Uterus (tissue), 3 donors: ENCODE measurements at regions not wholly inside any gene's neighbourhood (a gene's known extent, or its start where the extent isn't known, plus 50 kb on each side); places are given as distances from the start of the nearest gene placed in this dataset.
A peak's percentile ranks its signal among the peaks of the same experiment; 100 is the strongest.
"Not testable (repeated sequence)": the region's sequence is repeated elsewhere in the genome, so short reads cannot be mapped to it uniquely, and the experiment has no call there.

Source experiments
- DNase-seq, 2 donors: peaks; one replicate each; pipeline ENCODE4 v3.0.0-alpha.2; 2019 to 2020
- H3K27ac ChIP-seq, 2 donors: fragments of 200-600 bp; sonication (generic); 1 replicate in 1 of 2; 2 replicates in 1 of 2; pipeline ENCODE4 v1.5.1; 2016 to 2018
- H3K27me3 ChIP-seq, 2 donors: fragments of 200-600 bp; sonication (generic); one replicate each; pipeline ENCODE4 v1.5.1; 2018 to 2019; ENCODE audit warnings: control low read depth in 1 of 2
- H3K36me3 ChIP-seq, 2 donors: fragments of 200-600 bp; sonication (generic); one replicate each; pipeline ENCODE4 v1.5.1; 2019; ENCODE audit warnings: control low read depth in 1 of 2
- H3K4me1 ChIP-seq, 2 donors: fragments of 200-600 bp; sonication (generic); one replicate each; pipeline ENCODE4 v1.5.1; 2018 to 2019; ENCODE audit warnings: control low read depth in 1 of 2
- H3K4me3 ChIP-seq, 2 donors: fragments of 200-600 bp; sonication (generic); 1 replicate in 1 of 2; 2 replicates in 1 of 2; pipeline ENCODE4 v1.5.1; 2018 to 2019; ENCODE audit warnings: mild to moderate bottlenecking in 1 of 2
- H3K9me3 ChIP-seq, 2 donors: fragments of 200-600 bp; sonication (generic); one replicate each; pipeline ENCODE4 v1.5.1; 2019; ENCODE audit warnings: control low read depth in 1 of 2
- CTCF ChIP-seq, 4 experiments: fragments of 200-600 bp in 2 of 4; fragments of 450-650 bp in 2 of 4; sonication (generic) in 2 of 4; IDR thresholded peaks; one replicate each; pipeline ENCODE4 v1.5.1; 2016 to 2019; ENCODE audit warnings: antibody characterized with exemption in 4 of 4, mild to moderate bottlenecking in 2 of 4, moderate library complexity in 1 of 4
- POLR2A ChIP-seq, 2 donors: fragments of 450-650 bp; IDR thresholded peaks; one replicate each; pipeline ENCODE4 v1.6.1; 2016; ENCODE audit warnings: antibody characterized with exemption in 2 of 2, mild to moderate bottlenecking in 1 of 2, moderate library complexity in 1 of 2
- intact Hi-C: fragments of 100-400 bp; cut with DNase I; formaldehyde crosslinking; loops from one replicate; pipeline ENCODE4 v1.15.1; 2023; ENCODE audit warnings: low total_unique reads
- donor health status: DM: yes; HTN: yes; CAD: no.

- peak overlapping the region in 1 of 2 donors; percentile 19 for H3K4me3 ChIP-seq
- no peak for TF ChIP-seq POLR2A (IDR thresholded peaks at IDR 0.05)
- peak; percentile 42 to 67 (median 56) for TF ChIP-seq CTCF (IDR thresholded peaks at IDR 0.05)
- H3K36me3 ChIP-seq: no peaks in the 10 kb centered on the region
- no peak for DNase-seq
- H3K27ac ChIP-seq: peak overlapping the region in 1 of 2 donors; percentile 35
- intact Hi-C loops: no loop called here
- no peaks in the 10 kb centered on the region for H3K27me3 ChIP-seq
- H3K9me3 ChIP-seq: no peaks in the 10 kb centered on the region
- H3K4me1 ChIP-seq: no peaks in the 10 kb centered on the region
Measured at GRCh38 chr6:122184401-122184827, 215.0 kb upstream of the HSF2 start.

- H3K4me3 ChIP-seq, DNase-seq, H3K27ac ChIP-seq, H3K36me3 ChIP-seq, H3K27me3 ChIP-seq, intact Hi-C loops, H3K9me3 ChIP-seq, H3K4me1 ChIP-seq: not testable (repeated sequence)
Measured at GRCh38 chr6:122185458-122185857, 214.0 kb upstream of the HSF2 start.

- Histone ChIP-seq H3K4me1 (no peaks in the 10 kb centered on the region), H3K36me3 (no peaks in the 10 kb centered on the region), H3K27ac (no peak overlapping the region), H3K4me3 (no peak overlapping the region), H3K9me3 (no peaks in the 10 kb centered on the region), H3K27me3 (no peaks in the 10 kb centered on the region)
- TF ChIP-seq CTCF (IDR thresholded peaks at IDR 0.05): no peak
- TF ChIP-seq POLR2A (IDR thresholded peaks at IDR 0.05): no peak
- intact Hi-C loops: no loop called here
- DNase-seq: no peak
Measured at GRCh38 chr6:122187186-122187585, 212.3 kb upstream of the HSF2 start.

GRCh38 chr6:122198922-122199321 lies 200.5 kb upstream of the HSF2 start:
- Histone ChIP-seq H3K36me3 (no peaks in the 10 kb centered on the region), H3K4me3 (no peak overlapping the region), H3K9me3 (no peaks in the 10 kb centered on the region), H3K27me3 (no peaks in the 10 kb centered on the region), H3K27ac (no peak overlapping the region), H3K4me1 (no peaks in the 10 kb centered on the region)
- no peak for DNase-seq
- TF ChIP-seq CTCF (IDR thresholded peaks at IDR 0.05): no peak
- no peak for TF ChIP-seq POLR2A (IDR thresholded peaks at IDR 0.05)
- intact Hi-C loops: no loop called here

GRCh38 chr6:122200440-122200839 lies 199.0 kb upstream of the HSF2 start:
- H3K4me1 ChIP-seq: no peaks in the 10 kb centered on the region
- intact Hi-C loops: no loop called here
- H3K4me3 ChIP-seq: no peak overlapping the region
- TF ChIP-seq POLR2A (IDR thresholded peaks at IDR 0.05): no peak
- no peak for TF ChIP-seq CTCF (IDR thresholded peaks at IDR 0.05)
- H3K27me3 ChIP-seq: no peaks in the 10 kb centered on the region
- H3K36me3 ChIP-seq: no peaks in the 10 kb centered on the region
- no peak for DNase-seq
- no peaks in the 10 kb centered on the region for H3K9me3 ChIP-seq
- no peak overlapping the region for H3K27ac ChIP-seq

- no peak overlapping the region for H3K27ac ChIP-seq
- DNase-seq: no peak
- intact Hi-C loops: no loop called here
Measured at GRCh38 chr6:122202576-122203137, 196.8 kb upstream of the HSF2 start.

More at GRCh38 chr6:122202576-122203137, 196.8 kb upstream of the HSF2 start:
- no peaks in the 10 kb centered on the region for H3K9me3 ChIP-seq
- TF ChIP-seq POLR2A (IDR thresholded peaks at IDR 0.05) (no peak), CTCF (IDR thresholded peaks at IDR 0.05) (no peak)
- no peaks in the 10 kb centered on the region for H3K4me1 ChIP-seq
- no peak overlapping the region for H3K4me3 ChIP-seq
- H3K27me3 ChIP-seq: no peaks in the 10 kb centered on the region
- no peaks in the 10 kb centered on the region for H3K36me3 ChIP-seq
